HG03342 (cell line): ENCODE measurements at regions not wholly inside any gene's neighbourhood (a gene's known extent, or its start where the extent isn't known, plus 50 kb on each side); places are given as distances from the start of the nearest gene placed in this dataset.
A peak's percentile ranks its signal among the peaks of the same experiment; 100 is the strongest.

Experiments
- ATAC-seq: cut with Tn5 transposase; IDR thresholded peaks from one replicate; pipeline ENCODE4 v1.9.1; 2021; ENCODE audit warnings: mild to moderate bottlenecking, moderate library complexity; ENCODE audit not compliant: unreplicated experiment

DNA sequence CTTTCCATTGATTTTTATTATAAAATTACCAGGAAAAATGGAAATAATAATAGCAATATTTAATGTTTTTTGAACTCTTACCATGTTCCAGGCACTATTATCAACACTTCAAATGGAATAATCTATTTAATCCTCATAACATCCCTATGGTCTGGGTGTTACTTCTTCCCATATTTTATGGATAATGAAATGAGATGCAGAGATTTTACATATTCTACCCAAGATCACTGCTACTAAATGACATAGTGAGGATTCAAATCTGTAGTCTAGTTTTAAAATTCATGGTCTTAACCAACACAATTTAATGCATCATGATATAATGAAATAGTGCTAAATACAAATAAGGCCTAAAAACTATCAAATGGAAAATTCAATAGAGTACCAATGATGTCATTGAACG is 70.4 kb upstream of the COL3A1 start:
- no peak for ATAC-seq

DNA sequence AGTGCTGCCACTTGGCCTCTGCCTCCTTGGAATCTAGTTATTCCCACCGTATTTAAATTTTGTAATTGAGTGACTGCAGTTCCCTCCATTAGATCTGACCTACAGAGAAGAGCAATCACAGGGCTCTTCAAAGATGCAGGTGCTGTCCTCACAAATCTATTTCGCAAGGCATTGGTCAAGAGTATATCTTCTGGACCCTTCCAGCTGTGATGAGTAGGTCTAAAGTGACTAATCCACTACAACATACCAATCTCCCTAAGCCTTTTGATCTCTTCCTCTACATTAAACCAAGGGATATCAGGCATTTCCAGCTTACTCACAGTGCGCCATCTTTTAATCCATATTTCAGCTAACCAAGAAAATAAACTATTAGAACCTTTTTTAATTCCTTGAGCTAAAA is 65.1 kb upstream of the COL3A1 start:
- ATAC-seq, result no peak

DNA sequence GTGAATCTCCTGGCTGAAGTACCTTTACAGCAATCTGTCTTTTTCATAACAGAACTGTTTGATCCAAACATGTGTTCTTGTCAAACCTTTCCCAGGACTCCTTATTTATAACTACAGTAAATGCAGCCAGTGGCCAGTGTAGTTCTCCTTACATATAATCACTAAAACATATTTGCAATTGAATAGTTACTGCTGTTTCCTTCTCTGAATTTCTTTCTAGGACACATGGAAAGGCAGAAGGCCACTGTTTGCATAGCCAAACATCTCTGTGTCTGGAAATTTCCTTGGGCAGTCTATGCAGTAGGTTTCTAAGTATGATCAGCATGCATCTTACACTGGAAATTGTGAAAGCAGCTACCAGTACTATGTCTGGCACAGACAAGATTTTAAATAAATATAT is 57.4 kb upstream of the COL3A1 start:
- no peak for ATAC-seq

DNA sequence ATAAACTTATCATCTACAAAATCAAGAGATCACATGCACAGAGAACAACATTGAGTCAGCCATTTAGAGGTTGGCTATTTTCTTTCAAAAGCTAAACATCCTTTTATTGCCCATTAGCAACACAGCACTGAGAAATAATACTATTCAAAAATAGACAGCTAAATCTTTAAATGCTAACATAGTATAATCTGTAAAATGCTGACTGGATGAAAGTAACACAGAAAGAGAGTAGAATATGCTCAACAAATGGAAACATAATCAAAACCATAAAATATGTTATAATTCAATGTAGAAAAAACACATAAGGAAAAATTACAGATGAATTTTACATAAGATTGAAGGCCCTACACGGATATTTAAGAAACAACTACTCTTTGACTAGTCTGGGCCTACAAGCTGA is 56.5 kb upstream of the COL3A1 start:
- no peak for ATAC-seq

DNA sequence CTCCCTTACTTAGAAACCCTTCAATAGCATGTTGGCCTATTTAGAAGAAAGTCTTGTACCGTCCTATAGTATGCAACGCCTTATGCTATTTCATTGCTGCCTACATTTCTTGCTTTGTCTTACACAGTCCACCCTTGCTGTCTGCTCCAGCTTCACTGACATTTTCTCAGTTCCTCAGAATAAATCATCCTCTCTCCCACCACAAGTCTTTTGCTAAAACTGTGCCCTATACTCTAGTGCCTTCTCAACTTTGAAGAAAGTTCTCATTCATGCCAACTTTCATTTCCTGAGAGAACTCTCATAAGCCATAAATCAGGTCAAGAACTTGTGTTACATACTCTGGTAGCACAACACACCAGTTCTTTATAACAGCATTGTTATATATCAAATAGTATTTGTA is 54.3 kb upstream of the COL3A1 start:
- peak; percentile 49 for ATAC-seq

DNA sequence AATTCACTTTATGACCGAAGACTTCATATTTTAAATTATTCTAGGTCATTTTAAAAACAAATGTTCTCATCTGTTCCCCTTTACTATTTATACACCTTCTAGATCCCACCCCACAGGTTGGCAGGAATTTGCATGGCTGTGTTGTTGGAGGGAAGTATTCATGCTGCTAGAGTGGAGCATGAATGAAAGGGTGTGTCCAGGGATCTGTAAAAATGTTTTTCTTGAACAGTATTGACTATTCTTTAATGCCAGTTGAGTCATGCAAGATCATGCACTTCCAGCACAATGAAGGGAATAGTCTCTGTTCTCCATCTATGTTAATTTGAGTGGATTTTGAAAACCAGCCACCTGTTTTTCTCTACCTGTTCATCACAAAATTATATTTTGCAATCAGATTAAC is 52.0 kb upstream of the COL3A1 start:
- no peak for ATAC-seq
